Esophagus muscularis mucosa (tissue), 4 donors: ENCODE measurements at regions not wholly inside any gene's neighbourhood (a gene's known extent, or its start where the extent isn't known, plus 50 kb on each side); places are given as distances from the start of the nearest gene placed in this dataset.

ENCODE experiments used
- DNase-seq: peaks from one replicate; pipeline ENCODE4 v3.0.0-alpha.2; 2017; ENCODE audit errors: extremely low spot score
- H3K27ac ChIP-seq, 4 donors: fragments of 200-600 bp; sonication (generic); replicated peaks in 1 of 4; 1 replicate in 3 of 4; 2 replicates in 1 of 4; pipeline ENCODE4 v1.5.1; 2016 to 2019; ENCODE audit warnings: mild to moderate bottlenecking in 1 of 4
- H3K27me3 ChIP-seq, 4 donors: fragments of 200-600 bp; sonication (generic); one replicate each; pipeline versions ENCODE4 v1.5.1 to v1.6.0; 2016 to 2019
- H3K36me3 ChIP-seq, 4 donors: fragments of 200-600 bp; sonication (generic); one replicate each; pipeline ENCODE4 v1.5.1; 2016 to 2019
- H3K4me1 ChIP-seq, 4 donors: fragments of 200-600 bp; sonication (generic); one replicate each; pipeline ENCODE4 v1.5.1; 2016 to 2019
- H3K4me3 ChIP-seq, 4 donors: fragments of 200-600 bp; sonication (generic); 1 replicate in 2 of 4; 2 replicates in 2 of 4; pipeline ENCODE4 v1.5.1; 2016 to 2019; ENCODE audit warnings: mild to moderate bottlenecking in 4 of 4, moderate library complexity in 1 of 4
- H3K9me3 ChIP-seq, 4 donors: fragments of 200-600 bp; sonication (generic); 1 replicate in 3 of 4; 2 replicates in 1 of 4; pipeline ENCODE4 v1.5.1; 2016 to 2019
- CTCF ChIP-seq, 3 experiments: fragments of 200-600 bp in 2 of 3; fragments of 450-650 bp in 1 of 3; sonication (generic) in 2 of 3; IDR thresholded peaks; one replicate each; pipeline ENCODE4 v1.5.1; 2017 to 2019; ENCODE audit warnings: antibody characterized with exemption in 3 of 3, mild to moderate bottlenecking in 2 of 3, moderate library complexity in 1 of 3
- EP300 ChIP-seq: sonication (generic); formaldehyde crosslinking; IDR thresholded peaks from one replicate; pipeline ENCODE4 v1.6.1; 2017; ENCODE audit warnings: antibody characterized with exemption
- POLR2A ChIP-seq: fragments of 450-650 bp; IDR thresholded peaks from one replicate; pipeline ENCODE4 v1.6.1; 2017; ENCODE audit warnings: antibody characterized with exemption, moderate library complexity, mild to moderate bottlenecking, low read depth
- POLR2AphosphoS5 ChIP-seq, 2 donors: sonication (generic); formaldehyde crosslinking; IDR thresholded peaks; one replicate each; pipeline ENCODE4 v1.6.1; 2017; ENCODE audit warnings: antibody characterized with exemption in 2 of 2
- WGBS: methylation state at CpG from one replicate; pipeline ENCODE4 v1.1.5; 2018; 5-methylcytosine and 5-hydroxymethylcytosine counted together
- intact Hi-C: fragments of 100-400 bp; cut with DNase I; formaldehyde crosslinking; loops from one replicate; pipeline ENCODE4 v1.15.1; 2023

GRCh38 chr2:219765231-219765911 lies 137.9 kb downstream of the SLC4A3 start:
- no peak overlapping the region for H3K4me3 ChIP-seq
- intact Hi-C loops, result no loop called here
- TF ChIP-seq POLR2AphosphoS5 (IDR thresholded peaks at IDR 0.05) (no peak), EP300 (no peak), POLR2A (no peak), CTCF (IDR thresholded peaks at IDR 0.05) (no peak)
- H3K9me3 ChIP-seq, result peaks cover 0 to 4% (median 0%) of the 10 kb centered on the region in 4 donors
- peaks cover 0 to 10% (median 10%) of the 10 kb centered on the region in 4 donors for H3K4me1 ChIP-seq
- no peaks in the 10 kb centered on the region for H3K27me3 ChIP-seq
- no peak for DNase-seq
- H3K27ac ChIP-seq, result no peak overlapping the region
- WGBS, result 59% methylated on average over 5 of the region's 5 CpGs
- H3K36me3 ChIP-seq, result no peaks in the 10 kb centered on the region

- WGBS, result 93% methylated on average over 4 of the region's 5 CpGs
- Histone ChIP-seq H3K27me3 (no peaks in the 10 kb centered on the region), H3K4me1 (peaks cover 0 to 10% (median 10%) of the 10 kb centered on the region in 4 donors), H3K27ac (no peak overlapping the region), H3K36me3 (no peaks in the 10 kb centered on the region), H3K4me3 (no peak overlapping the region), H3K9me3 (peaks cover 0 to 4% (median 0%) of the 10 kb centered on the region in 4 donors)
- intact Hi-C loops, result no loop called here
- TF ChIP-seq CTCF (IDR thresholded peaks at IDR 0.05), result no peak
- no peak for DNase-seq
These were observed 139.2 kb downstream of the SLC4A3 start for GRCh38 chr2:219766658-219767057.

- WGBS, result 36% methylated on average over 16 of the region's 16 CpGs
- intact Hi-C loops, result no loop called here
- Histone ChIP-seq H3K4me1 (peaks cover 0 to 10% (median 10%) of the 10 kb centered on the region in 4 donors), H3K9me3 (no peaks in the 10 kb centered on the region), H3K27me3 (no peaks in the 10 kb centered on the region), H3K36me3 (no peaks in the 10 kb centered on the region), H3K4me3 (no peak overlapping the region), H3K27ac (no peak overlapping the region)
- no peak for DNase-seq
- TF ChIP-seq CTCF (IDR thresholded peaks at IDR 0.05) (no peak), POLR2A (no peak), EP300 (no peak), POLR2AphosphoS5 (IDR thresholded peaks at IDR 0.05) (no peak)
These were observed 141.9 kb downstream of the SLC4A3 start for GRCh38 chr2:219769090-219769910.

- no peaks in the 10 kb centered on the region for H3K9me3 ChIP-seq
- WGBS, result 80% methylated on average over 9 of the region's 9 CpGs
- intact Hi-C loops, result no loop called here
- TF ChIP-seq CTCF (IDR thresholded peaks at IDR 0.05) (no peak), POLR2AphosphoS5 (IDR thresholded peaks at IDR 0.05) (no peak), EP300 (no peak), POLR2A (no peak)
- no peak overlapping the region for H3K4me3 ChIP-seq
- H3K4me1 ChIP-seq, result peaks cover 0 to 10% (median 10%) of the 10 kb centered on the region in 4 donors
- no peaks in the 10 kb centered on the region for H3K27me3 ChIP-seq
- no peaks in the 10 kb centered on the region for H3K36me3 ChIP-seq
- H3K27ac ChIP-seq, result no peak overlapping the region
- DNase-seq, result no peak
These were observed 144.7 kb downstream of the SLC4A3 start for GRCh38 chr2:219772103-219772635.
